ENCODE measurements at regions not wholly inside any gene's neighbourhood (a gene's known extent, or its start where the extent isn't known, plus 50 kb on each side); places are given as distances from the start of the nearest gene placed in this dataset.

- no peak overlapping the region for H3K27ac ChIP-seq (ENCODE audit: low read depth in 1 of 2, low read length in 2 of 2)
- no peaks in the 10 kb centered on the region for H3K36me3 Mint-ChIP-seq (ENCODE audit: low read depth)
- H3K27me3 Mint-ChIP-seq = peaks cover 38% of the 10 kb centered on the region
- no peak overlapping the region for H3K4me3 Mint-ChIP-seq
- no peak overlapping the region for H3K4me3 ChIP-seq (ENCODE audit: low read length)
- H3K4me1 ChIP-seq (ENCODE audit: insufficient read depth, low read length) = no peaks in the 10 kb centered on the region
- no peak for DNase-seq
- no peaks in the 10 kb centered on the region for H3K36me3 ChIP-seq (ENCODE audit: insufficient read depth, low read length)
- TF ChIP-seq CTCF (IDR thresholded peaks at IDR 0.05) = no peak
- H3K4me1 Mint-ChIP-seq (ENCODE audit: low read depth) = no peaks in the 10 kb centered on the region
- CTCF ChIA-PET = no interaction called here
- no peak for ATAC-seq (ENCODE audit: poor library complexity)
- H3K9me3 ChIP-seq (ENCODE audit: control insufficient read depth in 1 of 2, insufficient read depth in 1 of 2, low read length in 2 of 2) = no peaks in the 10 kb centered on the region
- POLR2A ChIA-PET = no interaction called here
- H3K27me3 ChIP-seq (ENCODE audit: control insufficient read depth in 1 of 2, insufficient read depth in 2 of 2, low read length in 2 of 2) = peaks cover 3 to 7% of the 10 kb centered on the region in 2 experiments
- H3K27ac Mint-ChIP-seq = no peak overlapping the region
- intact Hi-C loops (cut with DNase I, micrococcal nuclease) = no loop called here
- H3K9me3 Mint-ChIP-seq = peaks cover 1% of the 10 kb centered on the region
Measured at GRCh38 chr15:101590785-101591184, 61.4 kb downstream of the TM2D3 start.

- no peak overlapping the region for H3K27ac ChIP-seq (ENCODE audit: low read depth in 1 of 2, low read length in 2 of 2)
- H3K4me3 Mint-ChIP-seq = no peak overlapping the region
- H3K36me3 ChIP-seq (ENCODE audit: insufficient read depth, low read length) = no peaks in the 10 kb centered on the region
- H3K36me3 Mint-ChIP-seq (ENCODE audit: low read depth) = no peaks in the 10 kb centered on the region
- no peak for TF ChIP-seq CTCF (IDR thresholded peaks at IDR 0.05)
- H3K9me3 ChIP-seq (ENCODE audit: control insufficient read depth in 1 of 2, insufficient read depth in 1 of 2, low read length in 2 of 2) = peaks cover 0 to 12% of the 10 kb centered on the region in 2 experiments
- intact Hi-C loops (cut with DNase I, micrococcal nuclease) = no loop called here
- ATAC-seq (ENCODE audit: poor library complexity) (no peak), DNase-seq (no peak)
- peaks cover 68% of the 10 kb centered on the region for H3K27me3 Mint-ChIP-seq
- H3K27me3 ChIP-seq (ENCODE audit: control insufficient read depth in 1 of 2, insufficient read depth in 2 of 2, low read length in 2 of 2) = peaks cover 11 to 22% of the 10 kb centered on the region in 2 experiments
- H3K4me3 ChIP-seq (ENCODE audit: low read length) = no peak overlapping the region
- POLR2A ChIA-PET = no interaction called here
- CTCF ChIA-PET = no interaction called here
- peaks cover 6% of the 10 kb centered on the region for H3K9me3 Mint-ChIP-seq
- no peaks in the 10 kb centered on the region for H3K4me1 ChIP-seq (ENCODE audit: insufficient read depth, low read length)
- H3K4me1 Mint-ChIP-seq (ENCODE audit: low read depth) = no peaks in the 10 kb centered on the region
- no peak overlapping the region for H3K27ac Mint-ChIP-seq
Measured at GRCh38 chr15:101583284-101583683, 68.9 kb downstream of the TM2D3 start.

DNA sequence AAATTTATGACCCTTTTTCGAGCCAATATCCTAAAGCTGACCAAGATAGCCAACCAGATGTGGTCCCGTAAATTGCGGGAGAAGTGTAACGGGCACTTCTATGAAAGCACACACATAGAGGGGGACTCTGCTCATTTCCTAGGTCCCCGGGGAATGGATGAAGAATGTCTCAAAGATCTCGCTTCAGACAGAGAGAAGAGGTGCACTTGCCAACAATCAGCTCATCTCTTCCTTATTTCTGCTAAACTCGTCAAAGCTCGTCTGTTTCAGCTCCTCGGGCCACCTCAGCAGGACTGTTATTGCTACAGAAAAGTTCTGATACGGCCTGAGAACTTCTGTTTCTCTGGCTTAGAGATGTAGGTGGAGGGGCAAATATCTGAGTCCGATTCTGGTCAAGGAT, 71.8 kb downstream of the TM2D3 start:
- peaks cover 0 to 15% of the 10 kb centered on the region in 2 experiments for H3K9me3 ChIP-seq (ENCODE audit: control insufficient read depth in 1 of 2, insufficient read depth in 1 of 2, low read length in 2 of 2)
- H3K4me3 Mint-ChIP-seq = no peak overlapping the region
- no peaks in the 10 kb centered on the region for H3K36me3 Mint-ChIP-seq (ENCODE audit: low read depth)
- ChIA-PET POLR2A (no interaction called here), CTCF (no interaction called here)
- H3K36me3 ChIP-seq (ENCODE audit: insufficient read depth, low read length) = no peaks in the 10 kb centered on the region
- no peak for ATAC-seq (ENCODE audit: poor library complexity)
- H3K4me1 Mint-ChIP-seq (ENCODE audit: low read depth) = no peaks in the 10 kb centered on the region
- TF ChIP-seq CTCF (IDR thresholded peaks at IDR 0.05) = no peak
- DNase-seq = no peak
- peaks cover 10% of the 10 kb centered on the region for H3K9me3 Mint-ChIP-seq
- intact Hi-C loops (cut with DNase I, micrococcal nuclease) = no loop called here
- no peaks in the 10 kb centered on the region for H3K4me1 ChIP-seq (ENCODE audit: insufficient read depth, low read length)
- peaks cover 8 to 33% of the 10 kb centered on the region in 2 experiments for H3K27me3 ChIP-seq (ENCODE audit: control insufficient read depth in 1 of 2, insufficient read depth in 2 of 2, low read length in 2 of 2)
- H3K4me3 ChIP-seq (ENCODE audit: low read length) = no peak overlapping the region
- H3K27ac Mint-ChIP-seq = no peak overlapping the region
- H3K27me3 Mint-ChIP-seq = peaks cover 64% of the 10 kb centered on the region
- no peak overlapping the region for H3K27ac ChIP-seq (ENCODE audit: low read depth in 1 of 2, low read length in 2 of 2)
